ENCODE measurements at regions not wholly inside any gene's neighbourhood (a gene's known extent, or its start where the extent isn't known, plus 50 kb on each side); places are given as distances from the start of the nearest gene placed in this dataset.

DNA sequence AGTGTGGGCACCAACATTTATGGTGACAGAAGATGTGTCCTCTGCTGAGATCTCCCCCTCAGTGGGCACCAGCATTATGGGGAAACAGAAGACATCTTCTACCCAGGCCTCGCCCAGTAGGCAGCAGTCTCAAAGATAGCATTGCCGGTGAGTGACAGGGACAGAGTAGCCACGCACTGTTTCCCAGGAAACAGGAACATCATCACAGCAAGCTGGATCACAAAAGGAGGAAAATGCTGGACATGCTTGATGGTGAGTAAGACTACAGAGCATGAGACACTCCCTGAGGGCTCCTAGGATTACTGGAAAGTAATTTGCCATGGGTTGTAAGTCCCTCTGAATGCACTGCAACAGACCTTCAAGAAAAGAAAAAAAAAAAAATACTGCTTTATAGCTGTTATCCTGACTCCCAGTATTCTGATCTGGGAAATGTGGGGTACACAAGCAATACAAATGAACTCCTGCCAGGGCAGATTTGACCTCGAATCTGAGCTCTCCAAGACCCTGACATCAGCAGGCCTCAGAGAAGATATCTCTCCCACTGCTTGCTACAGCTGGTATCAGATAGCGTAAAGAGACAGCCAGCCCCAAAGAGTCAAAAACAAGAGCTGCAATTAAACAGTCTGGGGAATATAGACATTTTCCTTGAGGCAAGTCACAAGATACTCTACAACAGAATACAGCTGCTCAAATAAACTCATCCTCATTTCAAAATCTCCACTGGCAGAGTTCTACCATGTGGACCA is 180.4 kb downstream of the RBM26 start:
- no peak for TF ChIP-seq EZH2 (IDR thresholded peaks at IDR 0.05)
- TF ChIP-seq POLR2AphosphoS5 (IDR thresholded peaks at IDR 0.05; ENCODE audit: borderline replicate concordance, low read depth, low read length): no peak
- no peak for TF ChIP-seq FOXP2 (optimal IDR thresholded peaks at IDR 0.05; ENCODE audit: control extremely low read depth, extremely low read length, insufficient read depth)
